ENCODE measurements at regions not wholly inside any gene's neighbourhood (a gene's known extent, or its start where the extent isn't known, plus 50 kb on each side); places are given as distances from the start of the nearest gene placed in this dataset.

- DNase-seq (ENCODE audit: low spot score): no peak
These were observed 56.4 kb upstream of the SPOCK3 start for GRCh38 chr4:167290678-167291077.

GRCh38 chr4:167308876-167309275 lies 74.6 kb upstream of the SPOCK3 start:
- DNase-seq (ENCODE audit: low spot score): no peak

GRCh38 chr4:167321299-167321698 lies 87.0 kb upstream of the SPOCK3 start:
- DNase-seq (ENCODE audit: low spot score): no peak

- DNase-seq (ENCODE audit: low spot score): no peak
These were observed 105.5 kb upstream of the SPOCK3 start for GRCh38 chr4:167339781-167340180.

- DNase-seq (ENCODE audit: low spot score): no peak
These were observed 125.4 kb upstream of the SPOCK3 start for GRCh38 chr4:167359711-167360110.

GRCh38 chr4:167379076-167379835 lies 145.0 kb upstream of the SPOCK3 start:
- no peak for DNase-seq (ENCODE audit: low spot score)

GRCh38 chr4:167380964-167381363 lies 146.7 kb upstream of the SPOCK3 start:
- no peak for DNase-seq (ENCODE audit: low spot score)

- no peak for DNase-seq (ENCODE audit: low spot score)
These were observed 149.0 kb upstream of the SPOCK3 start for GRCh38 chr4:167383291-167383690.

GRCh38 chr4:167397586-167397985 lies 163.3 kb upstream of the SPOCK3 start:
- no peak for DNase-seq (ENCODE audit: low spot score)

GRCh38 chr4:167399201-167399600 lies 164.9 kb upstream of the SPOCK3 start:
- no peak for DNase-seq (ENCODE audit: low spot score)

- DNase-seq (ENCODE audit: low spot score): no peak
These were observed 171.9 kb upstream of the SPOCK3 start for GRCh38 chr4:167406181-167406580.

GRCh38 chr4:167415461-167415860 lies 181.2 kb upstream of the SPOCK3 start:
- DNase-seq (ENCODE audit: low spot score): no peak

- DNase-seq (ENCODE audit: low spot score): no peak
These were observed 185.3 kb upstream of the SPOCK3 start for GRCh38 chr4:167419468-167420140.

GRCh38 chr4:167421201-167421600 lies 186.9 kb upstream of the SPOCK3 start:
- DNase-seq (ENCODE audit: low spot score): no peak

- no peak for DNase-seq (ENCODE audit: low spot score)
These were observed 190.3 kb upstream of the SPOCK3 start for GRCh38 chr4:167424341-167425256.

- no peak for DNase-seq (ENCODE audit: low spot score)
These were observed 193.9 kb upstream of the SPOCK3 start for GRCh38 chr4:167428156-167428555.

- DNase-seq (ENCODE audit: low spot score): no peak
These were observed 197.1 kb upstream of the SPOCK3 start for GRCh38 chr4:167431371-167431770.

GRCh38 chr4:167435786-167436185 lies 201.5 kb upstream of the SPOCK3 start:
- no peak for DNase-seq (ENCODE audit: low spot score)

- DNase-seq (ENCODE audit: low spot score): no peak
These were observed 209.5 kb upstream of the SPOCK3 start for GRCh38 chr4:167443841-167444240.

- DNase-seq (ENCODE audit: low spot score): no peak
These were observed 218.7 kb upstream of the SPOCK3 start for GRCh38 chr4:167452922-167453430.

GRCh38 chr4:167456619-167457018 lies 222.3 kb upstream of the SPOCK3 start:
- no peak for DNase-seq (ENCODE audit: low spot score)

GRCh38 chr4:167469436-167469835 lies 235.1 kb upstream of the SPOCK3 start:
- no peak for DNase-seq (ENCODE audit: low spot score)
